DOHH2 (cell line): ENCODE measurements at regions not wholly inside any gene's neighbourhood (a gene's known extent, or its start where the extent isn't known, plus 50 kb on each side); places are given as distances from the start of the nearest gene placed in this dataset.
"Not testable (repeated sequence)": the region's sequence is repeated elsewhere in the genome, so short reads cannot be mapped to it uniquely, and the experiment has no call there.

Experiments used
- H3F3A ChIP-seq: fragments of 200-600 bp; sonication (generic), shearing (Covaris generic); 2 replicates; pipeline ENCODE4 v1.6.0; 2016; ENCODE audit warnings: antibody characterized with exemption, mild to moderate bottlenecking; ENCODE audit not compliant: control insufficient read depth, insufficient read depth
- H3K27ac ChIP-seq: fragments of 200-600 bp; sonication (generic); 2 replicates; pipeline ENCODE4 v1.5.1; 2014; ENCODE audit warnings: low read depth, mild to moderate bottlenecking, low read length, moderate library complexity
- H3K27me3 ChIP-seq: fragments of 200-600 bp; sonication (generic); 2 replicates; pipeline ENCODE4 v1.6.1; 2014; ENCODE audit warnings: mild to moderate bottlenecking, low read length, mixed read lengths; ENCODE audit not compliant: control insufficient read depth
- H3K36me3 ChIP-seq: fragments of 200-600 bp; sonication (generic); 2 replicates; pipeline ENCODE4 v1.6.1; 2014; ENCODE audit warnings: mild to moderate bottlenecking, low read length, moderate library complexity, mixed read lengths; ENCODE audit not compliant: control insufficient read depth
- H3K4me1 ChIP-seq: fragments of 200-600 bp; sonication (generic); 2 replicates; pipeline ENCODE4 v1.6.1; 2014; ENCODE audit warnings: mild to moderate bottlenecking, low read length, mixed read lengths; ENCODE audit not compliant: control insufficient read depth
- H3K4me2 ChIP-seq: fragments of 200-600 bp; sonication (generic); 2 replicates; pipeline ENCODE4 v1.6.0; 2014; ENCODE audit warnings: mild to moderate bottlenecking, low read length, moderate library complexity
- H3K4me3 ChIP-seq: fragments of 200-600 bp; sonication (generic); 2 replicates; pipeline ENCODE4 v1.5.1; 2014; ENCODE audit warnings: mild to moderate bottlenecking, low read length, mixed read lengths
- H3K79me2 ChIP-seq: fragments of 200-600 bp; sonication (generic); 2 replicates; pipeline ENCODE4 v1.6.1; 2014; ENCODE audit warnings: mild to moderate bottlenecking, low read length, mixed read lengths; ENCODE audit not compliant: control insufficient read depth
- H3K9me2 ChIP-seq: fragments of 200-600 bp; sonication (generic); replicated peaks from 2 replicates; pipeline ENCODE4 v1.6.1; 2014; ENCODE audit warnings: mild to moderate bottlenecking, low read length, mixed read lengths; ENCODE audit not compliant: control insufficient read depth
- H3K9me3 ChIP-seq: fragments of 200-600 bp; sonication (generic); 2 replicates; pipeline ENCODE4 v1.6.1; 2014; ENCODE audit warnings: antibody characterized with exemption, low read length, mixed read lengths; ENCODE audit not compliant: control insufficient read depth, insufficient read depth
- H4K20me1 ChIP-seq: fragments of 200-600 bp; sonication (generic); 2 replicates; pipeline ENCODE4 v1.6.0; 2014; ENCODE audit warnings: low read depth, mild to moderate bottlenecking, antibody characterized with exemption, low read length, moderate library complexity; ENCODE audit not compliant: control insufficient read depth, insufficient read depth
- CTCF ChIP-seq: fragments of 200-600 bp; sonication (generic); IDR thresholded peaks from one replicate; pipeline ENCODE4 v1.5.1; 2014; ENCODE audit warnings: antibody characterized with exemption, mild to moderate bottlenecking, low read depth, low read length; ENCODE audit not compliant: poor library complexity, severe bottlenecking
- EZH2phosphoT487 ChIP-seq: fragments of 200-600 bp; sonication (generic); IDR thresholded peaks from 2 replicates; pipeline ENCODE4 v1.6.1; 2017; ENCODE audit warnings: borderline replicate concordance, mild to moderate bottlenecking, antibody characterized with exemption, low read length, moderate library complexity, mixed read lengths

- no peaks in the 10 kb centered on the region for H4K20me1 ChIP-seq
- H3K79me2 ChIP-seq = no peaks in the 10 kb centered on the region
- H3K9me2 ChIP-seq = no peaks in the 10 kb centered on the region
- H3F3A ChIP-seq = no peaks in the 10 kb centered on the region
- no peak for TF ChIP-seq EZH2phosphoT487
- no peak for TF ChIP-seq CTCF
- no peak overlapping the region for H3K4me3 ChIP-seq
- H3K27me3 ChIP-seq = no peaks in the 10 kb centered on the region
- no peaks in the 10 kb centered on the region for H3K9me3 ChIP-seq
- H3K36me3 ChIP-seq = no peaks in the 10 kb centered on the region
- no peak overlapping the region for H3K27ac ChIP-seq
- H3K4me2 ChIP-seq = no peak overlapping the region
- no peaks in the 10 kb centered on the region for H3K4me1 ChIP-seq
Observed at GRCh38 chr4:33998291-33998690, 2246.0 kb downstream of the ARAP2 start.

GRCh38 chr4:34000356-34000755 is 2244.0 kb downstream of the ARAP2 start:
- H3K79me2 ChIP-seq = no peaks in the 10 kb centered on the region
- no peaks in the 10 kb centered on the region for H4K20me1 ChIP-seq
- H3K9me2 ChIP-seq = no peaks in the 10 kb centered on the region
- H3K36me3 ChIP-seq = no peaks in the 10 kb centered on the region
- no peak overlapping the region for H3K4me2 ChIP-seq
- no peaks in the 10 kb centered on the region for H3K4me1 ChIP-seq
- no peaks in the 10 kb centered on the region for H3K9me3 ChIP-seq
- H3K27ac ChIP-seq = no peak overlapping the region
- no peak for TF ChIP-seq EZH2phosphoT487
- TF ChIP-seq CTCF = no peak
- H3K27me3 ChIP-seq = no peaks in the 10 kb centered on the region
- no peak overlapping the region for H3K4me3 ChIP-seq
- H3F3A ChIP-seq = no peaks in the 10 kb centered on the region

GRCh38 chr4:34006540-34006939 is 2237.8 kb downstream of the ARAP2 start:
- not testable (repeated sequence) for H4K20me1 ChIP-seq, H3K27me3 ChIP-seq, H3K36me3 ChIP-seq, H3K9me3 ChIP-seq, H3K79me2 ChIP-seq, H3K4me1 ChIP-seq, H3K27ac ChIP-seq, H3K4me3 ChIP-seq, H3K4me2 ChIP-seq, H3K9me2 ChIP-seq, H3F3A ChIP-seq

- Histone ChIP-seq H3F3A (no peaks in the 10 kb centered on the region), H3K4me2 (no peak overlapping the region), H3K27me3 (no peaks in the 10 kb centered on the region), H3K9me2 (no peaks in the 10 kb centered on the region), H3K36me3 (no peaks in the 10 kb centered on the region), H3K79me2 (no peaks in the 10 kb centered on the region), H3K9me3 (no peaks in the 10 kb centered on the region), H4K20me1 (no peaks in the 10 kb centered on the region), H3K27ac (no peak overlapping the region), H3K4me3 (no peak overlapping the region), H3K4me1 (no peaks in the 10 kb centered on the region)
- TF ChIP-seq EZH2phosphoT487 (no peak), CTCF (no peak)
Observed at GRCh38 chr4:34009951-34010350, 2234.4 kb downstream of the ARAP2 start.
